ENCODE measurements at regions not wholly inside any gene's neighbourhood (a gene's known extent, or its start where the extent isn't known, plus 50 kb on each side); places are given as distances from the start of the nearest gene placed in this dataset.
"Not testable (repeated sequence)": the region's sequence is repeated elsewhere in the genome, so short reads cannot be mapped to it uniquely, and the experiment has no call there.

- no peak for DNase-seq (ENCODE audit: low spot score)
- Histone ChIP-seq H3K9me3 (ENCODE audit: low read depth) (no peaks in the 10 kb centered on the region), H3K9me2 (replicated peaks; ENCODE audit: insufficient read depth) (no peaks in the 10 kb centered on the region), H3K4me2 (peak overlapping the region; percentile 70), H4K20me1 (ENCODE audit: insufficient read depth, poor library complexity, severe bottlenecking) (no peaks in the 10 kb centered on the region), H3K4me3 (peak overlapping the region; percentile 19), H2AFZ (peak overlapping the region; percentile 68), H3K27me3 (peaks cover 33% of the 10 kb centered on the region), H3K27ac (no peak overlapping the region), H3K79me2 (no peaks in the 10 kb centered on the region), H3K4me1 (ENCODE audit: insufficient read depth) (peaks cover 3% of the 10 kb centered on the region), H3K36me3 (replicated peaks; ENCODE audit: insufficient read depth, low read depth) (no peaks in the 10 kb centered on the region)
- TF ChIP-seq EZH2 (IDR thresholded peaks at IDR 0.05; ENCODE audit: borderline replicate concordance) (peak; percentile 62), EZH2phosphoT487 (IDR thresholded peaks at IDR 0.05; ENCODE audit: low read depth, severe bottlenecking, unreplicated experiment) (no peak), CTCF (IDR thresholded peaks at IDR 0.05; ENCODE audit: poor library complexity) (no peak)
- 11% methylated on average over 31 of the region's 31 CpGs for WGBS (ENCODE audit: low lambda C conversion rate, missing lambda C conversion rate)
These were observed 164.3 kb upstream of the PABPC3 start for GRCh38 chr13:24931450-24932251.

- Histone ChIP-seq H3K27ac (peak overlapping the region; percentile 13), H3K27me3 (peaks cover 33% of the 10 kb centered on the region), H3K4me2 (peak overlapping the region; percentile 70)
- 73% methylated on average over 15 of the region's 15 CpGs for WGBS (ENCODE audit: low lambda C conversion rate, missing lambda C conversion rate)
- H2AFZ ChIP-seq; H3K4me1 ChIP-seq (ENCODE audit: insufficient read depth); H3K9me2 ChIP-seq (replicated peaks; ENCODE audit: insufficient read depth); H3K4me3 ChIP-seq; H3K9me3 ChIP-seq (ENCODE audit: low read depth); H4K20me1 ChIP-seq (ENCODE audit: insufficient read depth, poor library complexity, severe bottlenecking); H3K79me2 ChIP-seq; DNase-seq (ENCODE audit: low spot score); H3K36me3 ChIP-seq (replicated peaks; ENCODE audit: insufficient read depth, low read depth): not testable (repeated sequence)
These were observed 162.6 kb upstream of the PABPC3 start for GRCh38 chr13:24933106-24934023.

- not testable (repeated sequence) for H3K9me3 ChIP-seq (ENCODE audit: low read depth); H3K4me3 ChIP-seq; H3K79me2 ChIP-seq; H2AFZ ChIP-seq; H3K4me1 ChIP-seq (ENCODE audit: insufficient read depth); DNase-seq (ENCODE audit: low spot score); H3K27ac ChIP-seq; H3K9me2 ChIP-seq (replicated peaks; ENCODE audit: insufficient read depth); H3K4me2 ChIP-seq; H4K20me1 ChIP-seq (ENCODE audit: insufficient read depth, poor library complexity, severe bottlenecking); H3K36me3 ChIP-seq (replicated peaks; ENCODE audit: insufficient read depth, low read depth)
- 81% methylated on average over 4 of the region's 4 CpGs for WGBS (ENCODE audit: low lambda C conversion rate, missing lambda C conversion rate)
- H3K27me3 ChIP-seq = peaks cover 33% of the 10 kb centered on the region
These were observed 161.9 kb upstream of the PABPC3 start for GRCh38 chr13:24934024-24934385.

- TF ChIP-seq CTCF (IDR thresholded peaks at IDR 0.05; ENCODE audit: poor library complexity) (no peak), EZH2 (IDR thresholded peaks at IDR 0.05; ENCODE audit: borderline replicate concordance) (no peak), EZH2phosphoT487 (IDR thresholded peaks at IDR 0.05; ENCODE audit: low read depth, severe bottlenecking, unreplicated experiment) (no peak)
- Histone ChIP-seq H3K9me3 (ENCODE audit: low read depth) (no peaks in the 10 kb centered on the region), H3K36me3 (replicated peaks; ENCODE audit: insufficient read depth, low read depth) (no peaks in the 10 kb centered on the region), H3K4me3 (no peak overlapping the region), H3K27ac (no peak overlapping the region), H3K27me3 (no peaks in the 10 kb centered on the region), H3K79me2 (no peaks in the 10 kb centered on the region), H3K4me2 (no peak overlapping the region), H3K4me1 (ENCODE audit: insufficient read depth) (no peaks in the 10 kb centered on the region), H2AFZ (no peak overlapping the region), H4K20me1 (ENCODE audit: insufficient read depth, poor library complexity, severe bottlenecking) (no peaks in the 10 kb centered on the region), H3K9me2 (replicated peaks; ENCODE audit: insufficient read depth) (no peaks in the 10 kb centered on the region)
- WGBS (ENCODE audit: low lambda C conversion rate, missing lambda C conversion rate) = 64% methylated on average over 6 of the region's 6 CpGs
- no peak for DNase-seq (ENCODE audit: low spot score)
These were observed 157.0 kb upstream of the PABPC3 start for GRCh38 chr13:24938966-24939365.

- H4K20me1 ChIP-seq (ENCODE audit: insufficient read depth, poor library complexity, severe bottlenecking); H3K9me3 ChIP-seq (ENCODE audit: low read depth); H3K9me2 ChIP-seq (replicated peaks; ENCODE audit: insufficient read depth); H3K79me2 ChIP-seq; H3K4me1 ChIP-seq (ENCODE audit: insufficient read depth); H3K27ac ChIP-seq; DNase-seq (ENCODE audit: low spot score); H3K4me2 ChIP-seq; H2AFZ ChIP-seq; H3K4me3 ChIP-seq; H3K27me3 ChIP-seq; H3K36me3 ChIP-seq (replicated peaks; ENCODE audit: insufficient read depth, low read depth): not testable (repeated sequence)
- 87% methylated on average over 8 of the region's 11 CpGs for WGBS (ENCODE audit: low lambda C conversion rate, missing lambda C conversion rate)
These were observed 154.8 kb upstream of the PABPC3 start for GRCh38 chr13:24941023-24941713.

Measured in hepatocyte (in vitro differentiated cells).